H1 (cell line): ENCODE measurements at regions not wholly inside any gene's neighbourhood (a gene's known extent, or its start where the extent isn't known, plus 50 kb on each side); places are given as distances from the start of the nearest gene placed in this dataset.

Source experiments
- CTCF ChIA-PET: fragments of 300-600 bp; sonication (Branson Sonifier 250); formaldehyde crosslinking; loops from one replicate; lab custom pipeline; 2021; ENCODE audit not compliant: partially characterized antibody; lab: Charles Lee
- POLR2A ChIA-PET: fragments of 300-600 bp; sonication (Branson Sonifier 250); formaldehyde crosslinking; loops from one replicate; lab custom pipeline; 2021; ENCODE audit warnings: inconsistent platforms; ENCODE audit not compliant: partially characterized antibody; lab: Charles Lee
- DNase-seq, 2 experiments: peaks; one replicate each; pipeline versions ENCODE4 v3.0.0 to v3.0.0-alpha.2; 2010 to 2022; ENCODE audit warnings: low spot score in 2 of 2, low read depth in 1 of 2, mixed read lengths in 1 of 2
- FAIRE-seq: peaks from 2 replicates; lab custom pipeline; 2011; peaks lifted over from hg19 to GRCh38; lab: Jason Lieb, UNC
- H2AFZ ChIP-seq: 2 replicates; pipeline ENCODE4 v1.8.1; 2012; ENCODE audit warnings: low read length, inconsistent platforms
- H2AK5ac ChIP-seq: 2 replicates; pipeline ENCODE4 v1.6.1; 2013; ENCODE audit warnings: low read depth, low read length
- H2BK120ac ChIP-seq: replicated peaks from 2 replicates; pipeline ENCODE3; 2013; ENCODE audit warnings: low read depth, low read length, inconsistent platforms
- H2BK12ac ChIP-seq: 2 replicates; pipeline ENCODE4 v1.6.1; 2013; ENCODE audit warnings: low read depth, low read length
- H2BK15ac ChIP-seq: 2 replicates; pipeline ENCODE4 v1.6.1; 2013; ENCODE audit warnings: low read length
- H2BK20ac ChIP-seq: 2 replicates; pipeline ENCODE4 v1.6.1; 2013; ENCODE audit warnings: low read length
- H2BK5ac ChIP-seq: 2 replicates; pipeline ENCODE4 v1.6.1; 2013; ENCODE audit warnings: low read depth, low read length
- H3K14ac ChIP-seq: 2 replicates; pipeline ENCODE4 v1.6.1; 2013; ENCODE audit warnings: inconsistent platforms; ENCODE audit not compliant: insufficient read length
- H3K18ac ChIP-seq: 2 replicates; pipeline ENCODE4 v1.6.1; 2013; ENCODE audit warnings: low read length; ENCODE audit errors: extremely low read depth
- H3K23ac ChIP-seq: 2 replicates; pipeline ENCODE4 v1.6.1; 2013; ENCODE audit warnings: inconsistent platforms; ENCODE audit not compliant: insufficient read length
- H3K23me2 ChIP-seq: 2 replicates; pipeline ENCODE4 v1.6.1; 2013; ENCODE audit warnings: low read depth, low read length
- H3K27ac ChIP-seq: 2 replicates; pipeline ENCODE4 v1.6.1; 2011; ENCODE audit warnings: low read depth, low read length, inconsistent platforms
- H3K27me3 ChIP-seq, 4 experiments: replicated peaks in 1 of 4; 1 replicate in 1 of 4; 2 replicates in 3 of 4; pipeline versions ENCODE4 v1.6.1 to v1.8.1; 2011 to 2013; ENCODE audit warnings: low read length in 3 of 4, mild to moderate bottlenecking in 3 of 4, inconsistent platforms in 2 of 4, mixed read lengths in 2 of 4, moderate library complexity in 1 of 4; ENCODE audit not compliant: control insufficient read depth in 3 of 4, insufficient read depth in 3 of 4; ENCODE audit errors: extremely low read depth in 1 of 4
- H3K36me3 ChIP-seq, 4 experiments: 2 replicates each; pipeline versions ENCODE4 v1.6.1 to v1.8.1; 2011 to 2013; ENCODE audit warnings: mild to moderate bottlenecking in 4 of 4, low read length in 3 of 4, moderate library complexity in 2 of 4, control low read depth in 1 of 4, inconsistent platforms in 1 of 4; ENCODE audit not compliant: insufficient read depth in 4 of 4, control insufficient read depth in 2 of 4
- H3K4ac ChIP-seq: replicated peaks from 2 replicates; pipeline ENCODE3; 2013; ENCODE audit warnings: low read length, low read depth, mixed read lengths, inconsistent platforms; ENCODE audit not compliant: insufficient read length
- H3K4me1 ChIP-seq, 4 experiments: replicated peaks in 1 of 4; 1 replicate in 1 of 4; 2 replicates in 3 of 4; pipeline versions ENCODE4 v1.6.1 to v1.8.1; 2011 to 2013; ENCODE audit warnings: low read length in 3 of 4, inconsistent platforms in 2 of 4, mixed read lengths in 1 of 4; ENCODE audit not compliant: insufficient read depth in 4 of 4, control insufficient read depth in 3 of 4
- H3K4me2 ChIP-seq, 2 experiments: 2 replicates each; pipeline versions ENCODE4 v1.6.1 to v1.8.1; 2011 to 2013; ENCODE audit warnings: low read depth in 2 of 2, low read length in 2 of 2, control low read depth in 1 of 2, inconsistent platforms in 1 of 2, mild to moderate bottlenecking in 1 of 2; ENCODE audit not compliant: insufficient read depth in 1 of 2
- H3K4me3 ChIP-seq, 4 experiments: fragments of 200-600, 300-600 bp in 1 of 4; sonication (generic), shearing (Covaris generic), sonication (Bioruptor Twin) in 1 of 4; 2 replicates each; pipeline versions ENCODE4 v1.5.1 to v1.8.1; 2011 to 2016; ENCODE audit warnings: low read length in 4 of 4, low read depth in 3 of 4, control low read depth in 2 of 4, inconsistent platforms in 2 of 4, mild to moderate bottlenecking in 2 of 4, mixed read lengths in 1 of 4, moderate library complexity in 1 of 4; ENCODE audit not compliant: insufficient read depth in 2 of 4; ENCODE audit errors: extremely low read depth in 1 of 4
- H3K56ac ChIP-seq: replicated peaks from 2 replicates; pipeline ENCODE3; 2013; ENCODE audit warnings: low read depth, mild to moderate bottlenecking, mixed read lengths, low read length, inconsistent platforms; ENCODE audit not compliant: insufficient read length
- H3K79me1 ChIP-seq: 2 replicates; pipeline ENCODE4 v1.6.1; 2013; ENCODE audit warnings: low read depth, low read length, control low read depth
- H3K79me2 ChIP-seq, 2 experiments: 2 replicates each; pipeline versions ENCODE4 v1.6.1 to v1.8.1; 2012 to 2013; ENCODE audit warnings: low read length in 2 of 2, mild to moderate bottlenecking in 2 of 2, inconsistent platforms in 1 of 2; ENCODE audit not compliant: insufficient read depth in 2 of 2, control insufficient read depth in 1 of 2
- H3K9ac ChIP-seq, 4 experiments: replicated peaks in 1 of 4; 1 replicate in 1 of 4; 2 replicates in 3 of 4; pipeline versions ENCODE4 v1.6.1 to v1.8.1; 2011 to 2013; ENCODE audit warnings: low read depth in 3 of 4, low read length in 3 of 4, control low read depth in 2 of 4, mild to moderate bottlenecking in 2 of 4, moderate library complexity in 2 of 4, inconsistent platforms in 1 of 4; ENCODE audit errors: extremely low read depth in 1 of 4
- H3K9me3 ChIP-seq, 2 experiments: 2 replicates each; pipeline versions ENCODE4 v1.6.1 to v1.8.1; 2012 to 2013; ENCODE audit warnings: mild to moderate bottlenecking in 2 of 2, moderate library complexity in 2 of 2, control low read depth in 1 of 2, inconsistent platforms in 1 of 2, low read depth in 1 of 2, low read length in 1 of 2, mixed read lengths in 1 of 2; ENCODE audit not compliant: insufficient read depth in 2 of 2
- H4K20me1 ChIP-seq, 2 experiments: replicated peaks in 1 of 2; 2 replicates each; pipeline versions ENCODE3 to v1.8.1; 2011 to 2013; ENCODE audit warnings: inconsistent platforms in 2 of 2, low read length in 2 of 2, mild to moderate bottlenecking in 1 of 2; ENCODE audit not compliant: insufficient read depth in 2 of 2, control insufficient read depth in 1 of 2
- H4K5ac ChIP-seq: 2 replicates; pipeline ENCODE4 v1.6.1; 2013; ENCODE audit warnings: low read length, low read depth, mixed read lengths, inconsistent platforms; ENCODE audit not compliant: insufficient read length
- H4K8ac ChIP-seq: 2 replicates; pipeline ENCODE4 v1.8.0; 2013; ENCODE audit warnings: mild to moderate bottlenecking, moderate library complexity, low read length, inconsistent platforms; ENCODE audit not compliant: insufficient read depth; ENCODE audit errors: extremely low read depth
- H4K91ac ChIP-seq: replicated peaks from 2 replicates; pipeline ENCODE3; 2013; ENCODE audit warnings: low read length, mixed read lengths, inconsistent platforms; ENCODE audit not compliant: insufficient read length
- BCL11A ChIP-seq, 2 experiments: IDR thresholded peaks; one replicate each; pipeline ENCODE4 v1.6.1; 2011; ENCODE audit warnings: low read depth in 2 of 2, low read length in 2 of 2, mild to moderate bottlenecking in 2 of 2
- CBX5 ChIP-seq: fragments of 300-800, 300-1000 bp; sonication (generic); IDR thresholded peaks from 2 replicates; pipeline ENCODE4 v1.7.1; 2016; ENCODE audit warnings: antibody characterized with exemption, low read length, low read depth
- CBX8 ChIP-seq: fragments of 300-800, 300-1000 bp; sonication (generic); IDR thresholded peaks from 2 replicates; pipeline ENCODE4 v1.7.1; 2016; ENCODE audit warnings: low read depth, low read length, borderline replicate concordance
- CTBP2 ChIP-seq: IDR thresholded peaks from 2 replicates; pipeline ENCODE4 v1.7.0; 2011; ENCODE audit warnings: borderline replicate concordance, mild to moderate bottlenecking, moderate library complexity, mixed read lengths, low read length; ENCODE audit not compliant: insufficient read depth, insufficient read length
- KDM4A ChIP-seq: IDR thresholded peaks from one replicate; pipeline ENCODE4 v1.7.1; 2012; ENCODE audit warnings: low read depth, mild to moderate bottlenecking, moderate library complexity, low read length, inconsistent platforms; ENCODE audit not compliant: severe bottlenecking
- NANOG ChIP-seq: IDR thresholded peaks from 2 replicates; pipeline ENCODE4 v1.6.1; 2011; ENCODE audit warnings: low read length, low read depth, mild to moderate bottlenecking, inconsistent platforms; ENCODE audit not compliant: insufficient read depth, poor library complexity, severe bottlenecking
- NRF1 ChIP-seq: IDR thresholded peaks from 2 replicates; pipeline ENCODE4 v1.6.1; 2011; ENCODE audit warnings: mild to moderate bottlenecking, low read depth, low read length, improper control_type of control experiment
- PHF8 ChIP-seq: fragments of 200-600 bp; sonication (generic); conservative IDR thresholded peaks from 2 replicates; pipeline ENCODE4 v1.7.1; 2012; ENCODE audit warnings: low read depth, mild to moderate bottlenecking, inconsistent platforms, low read length, moderate library complexity
- SIRT6 ChIP-seq: IDR thresholded peaks from one replicate; pipeline ENCODE4 v1.7.1; 2012; ENCODE audit warnings: low read length, inconsistent platforms
- SIX5 ChIP-seq: IDR thresholded peaks from 2 replicates; pipeline ENCODE4 v1.6.1; 2011; ENCODE audit warnings: mild to moderate bottlenecking, low read depth, low read length
- TAF1 ChIP-seq: IDR thresholded peaks from 2 replicates; pipeline ENCODE4 v1.6.1; 2011; ENCODE audit warnings: mild to moderate bottlenecking, low read depth, low read length
- WGBS, 2 experiments: shearing (Covaris generic) in 1 of 2; methylation state at CpG; one replicate each; pipeline versions ENCODE4 v1.1.6 to v1.1.7; 2013 to 2015; ENCODE audit warnings: low lambda C conversion rate in 2 of 2, mixed read lengths in 2 of 2, inconsistent platforms in 1 of 2, low coverage in 1 of 2, missing lambda C conversion rate in 1 of 2; ENCODE audit not compliant: insufficient replicate concordance in 2 of 2, insufficient coverage in 1 of 2, insufficient read length in 1 of 2; ENCODE audit errors: extremely low coverage in 1 of 2, missing lambda C conversion rate in 1 of 2; 5-methylcytosine and 5-hydroxymethylcytosine counted together

DNA sequence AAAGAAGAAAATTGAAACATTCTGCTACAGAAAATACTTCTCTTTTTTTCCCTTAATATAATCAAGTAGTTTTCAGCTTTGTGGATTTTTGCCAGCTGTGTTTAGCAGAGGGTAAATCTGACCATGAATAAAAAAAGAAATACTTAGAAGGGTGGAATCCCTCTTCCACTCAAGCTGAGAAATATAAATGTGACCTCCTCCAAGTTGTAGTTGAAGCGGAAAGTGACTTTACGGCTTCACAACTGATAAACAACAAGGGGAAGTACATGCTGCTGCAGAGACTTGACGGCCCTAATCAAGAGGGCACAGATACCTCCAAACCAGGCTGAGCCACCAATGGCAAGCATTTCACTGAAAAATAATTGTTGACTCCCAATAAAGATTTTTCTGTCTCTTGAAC, 785.0 kb downstream of the SLITRK5 start:
- no peak overlapping the region for H3K9ac ChIP-seq
- H3K27ac ChIP-seq: no peak overlapping the region
- no peaks in the 10 kb centered on the region for H3K27me3 ChIP-seq
- CTCF ChIA-PET: no interaction called here
- H3K23ac ChIP-seq: no peak overlapping the region
- H2BK120ac ChIP-seq: peak overlapping the region; percentile 61
- no peak overlapping the region; the same call in 1 of the 2 replicates for H2BK5ac ChIP-seq
- H4K8ac ChIP-seq: no peak overlapping the region
- DNase-seq: no peak
- H3K79me1 ChIP-seq: no peaks in the 10 kb centered on the region
- no peaks in the 10 kb centered on the region for H3K79me2 ChIP-seq
- peak overlapping the region; percentile 65 for H3K4ac ChIP-seq
- H4K91ac ChIP-seq: peak overlapping the region; percentile 30
- TF ChIP-seq CTBP2 (no peak), KDM4A (no peak), SIRT6 (no peak), CBX5 (no peak), CBX8 (no peak), TAF1 (no peak), PHF8 (no peak), BCL11A (IDR thresholded peaks at IDR 0.05; ENCODE audit: low read depth in 2 of 2, low read length in 2 of 2) (no peak), NRF1 (no peak), SIX5 (no peak), NANOG (no peak)
- TF ChIP-seq, all 59 proteins: peak for 0
- H4K20me1 ChIP-seq: no peaks in the 10 kb centered on the region
- no peak overlapping the region for H4K5ac ChIP-seq
- H2BK20ac ChIP-seq: no peak overlapping the region
- H3K9me3 ChIP-seq: no peaks in the 10 kb centered on the region
- no peak overlapping the region for H2AK5ac ChIP-seq
- no peak overlapping the region for H3K56ac ChIP-seq
- no peak overlapping the region for H2AFZ ChIP-seq
- H3K4me3 ChIP-seq: no peak overlapping the region
- H3K18ac ChIP-seq: no peak overlapping the region
- no peak overlapping the region for H3K4me2 ChIP-seq
- no peak for FAIRE-seq
- H2BK15ac ChIP-seq: no peak overlapping the region
- no peaks in the 10 kb centered on the region for H3K36me3 ChIP-seq
- POLR2A ChIA-PET: no interaction called here
- no peak overlapping the region for H3K14ac ChIP-seq
- H3K23me2 ChIP-seq: no peaks in the 10 kb centered on the region
- H3K4me1 ChIP-seq: peaks cover 0 to 6% (median 0%) of the 10 kb centered on the region in 4 experiments; a peak in 1 of 7 replicates
- 91% methylated on average over 3 of the region's 3 CpGs; no CpG with 5 or more reads in 1 of the 2 experiments for WGBS, 2 experiments
- H2BK12ac ChIP-seq: no peak overlapping the region
